IMR-90 (cell line): ENCODE measurements at regions not wholly inside any gene's neighbourhood (a gene's known extent, or its start where the extent isn't known, plus 50 kb on each side); places are given as distances from the start of the nearest gene placed in this dataset.
A peak's percentile ranks its signal among the peaks of the same experiment; 100 is the strongest.

Experiments used
- ATAC-seq: fragments of 200-7000 bp; cut with Tn5 transposase; 2 replicates; pipeline ENCODE4 v1.9.1; 2020; ENCODE audit warnings: low read depth, mild to moderate bottlenecking, moderate library complexity
- BruUV-seq: library from RNA; stranded (reverse); fragments of 400-500 nt; replicated peaks from 2 replicates; lab custom pipeline; 2021; lab: Mats Ljungman, UMichigan
- CTCF ChIA-PET: fragments of 300-600 bp; formaldehyde crosslinking; extraction: SDS; loops from one replicate; lab custom pipeline; 2021; ENCODE audit warnings: antibody characterized with exemption; lab: Yijun Ruan, JAX
- POLR2A ChIA-PET: fragments of 300-600 bp; sonication (Branson Sonifier 250); formaldehyde crosslinking; loops from one replicate; lab custom pipeline; 2022; ENCODE audit warnings: antibody characterized with exemption; ENCODE audit not compliant: unreplicated experiment; lab: Charles Lee
- DNase-seq: peaks from one replicate; pipeline ENCODE4 v3.0.0; 2013
- H2AFZ ChIP-seq: replicated peaks from 2 replicates; pipeline ENCODE3; 2013; ENCODE audit warnings: low read length, mild to moderate bottlenecking; ENCODE audit not compliant: poor library complexity
- H2AK5ac ChIP-seq: 2 replicates; pipeline ENCODE4 v1.6.1; 2013; ENCODE audit warnings: low read depth, low read length, inconsistent platforms
- H2AK9ac ChIP-seq: replicated peaks from 2 replicates; pipeline ENCODE3; 2013; ENCODE audit warnings: mild to moderate bottlenecking, low read depth, low read length, moderate library complexity; ENCODE audit not compliant: poor library complexity
- H2BK120ac ChIP-seq: 2 replicates; pipeline ENCODE4 v1.6.1; 2013; ENCODE audit warnings: low read depth, low read length, inconsistent platforms
- H2BK15ac ChIP-seq: 3 replicates; pipeline ENCODE4 v1.6.1; 2013; ENCODE audit warnings: low read depth, low read length, inconsistent platforms
- H2BK20ac ChIP-seq: 2 replicates; pipeline ENCODE4 v1.6.1; 2013; ENCODE audit warnings: low read depth, mild to moderate bottlenecking, inconsistent platforms, low read length, moderate library complexity
- H2BK5ac ChIP-seq: 2 replicates; pipeline ENCODE4 v1.6.1; 2013; ENCODE audit warnings: mild to moderate bottlenecking, low read depth, low read length, inconsistent platforms; ENCODE audit not compliant: poor library complexity, severe bottlenecking
- H3K14ac ChIP-seq: replicated peaks from 2 replicates; pipeline ENCODE4 v1.6.1; 2013; ENCODE audit warnings: low read depth, low read length, inconsistent platforms
- H3K18ac ChIP-seq: 2 replicates; pipeline ENCODE4 v1.6.1; 2013; ENCODE audit warnings: low read depth, low read length, control low read depth
- H3K23ac ChIP-seq: 2 replicates; pipeline ENCODE4 v1.6.1; 2013; ENCODE audit warnings: low read depth, low read length, inconsistent platforms
- H3K27ac ChIP-seq: 2 replicates; pipeline ENCODE4 v1.5.1; 2013; ENCODE audit warnings: mild to moderate bottlenecking, control low read depth, low read length; ENCODE audit not compliant: insufficient read depth
- H3K27me3 ChIP-seq: 2 replicates; pipeline ENCODE4 v1.6.1; 2013; ENCODE audit warnings: low read length; ENCODE audit not compliant: control insufficient read depth, insufficient read depth
- H3K36me3 ChIP-seq: 2 replicates; pipeline ENCODE4 v1.6.1; 2013; ENCODE audit warnings: low read length, mixed read lengths; ENCODE audit not compliant: control insufficient read depth, insufficient read depth
- H3K4ac ChIP-seq: 2 replicates; pipeline ENCODE4 v1.6.1; 2013; ENCODE audit warnings: low read depth, low read length, inconsistent platforms
- H3K4me1 ChIP-seq: 2 replicates; pipeline ENCODE4 v1.6.1; 2013; ENCODE audit warnings: low read length, mixed read lengths; ENCODE audit not compliant: control insufficient read depth, insufficient read depth
- H3K4me2 ChIP-seq: 2 replicates; pipeline ENCODE4 v1.6.1; 2013; ENCODE audit warnings: low read depth, mild to moderate bottlenecking, control low read depth, low read length, moderate library complexity
- H3K4me3 ChIP-seq: 2 replicates; pipeline ENCODE4 v1.5.1; 2013; ENCODE audit warnings: low read depth, mild to moderate bottlenecking, control low read depth, low read length, moderate library complexity; ENCODE audit not compliant: insufficient read depth
- H3K56ac ChIP-seq: 2 replicates; pipeline ENCODE4 v1.6.1; 2013; ENCODE audit warnings: low read length, inconsistent platforms; ENCODE audit not compliant: insufficient read depth; ENCODE audit errors: extremely low read depth
- H3K79me1 ChIP-seq, 2 experiments: 2 replicates each; pipeline ENCODE4 v1.6.1; 2013; ENCODE audit warnings: low read length in 2 of 2, inconsistent platforms in 1 of 2, low read depth in 1 of 2
- H3K9ac ChIP-seq: 2 replicates; pipeline ENCODE4 v1.6.1; 2013; ENCODE audit warnings: low read depth, low read length, control low read depth
- H3K9me1 ChIP-seq: 2 replicates; pipeline ENCODE4 v1.6.1; 2013; ENCODE audit warnings: low read length, inconsistent platforms; ENCODE audit not compliant: insufficient read depth
- H3K9me3 ChIP-seq: 2 replicates; pipeline ENCODE4 v1.6.1; 2013; ENCODE audit warnings: low read length; ENCODE audit not compliant: control insufficient read depth, insufficient read depth
- H4K20me1 ChIP-seq: 2 replicates; pipeline ENCODE4 v1.6.1; 2013; ENCODE audit warnings: low read length, inconsistent platforms; ENCODE audit not compliant: insufficient read depth
- H4K5ac ChIP-seq: 2 replicates; pipeline ENCODE4 v1.6.1; 2013; ENCODE audit warnings: mild to moderate bottlenecking, low read depth, low read length, control low read depth
- H4K8ac ChIP-seq, 2 experiments: 2 replicates each; pipeline ENCODE4 v1.6.1; 2013; ENCODE audit warnings: low read depth in 2 of 2, low read length in 2 of 2, control low read depth in 1 of 2, inconsistent platforms in 1 of 2
- H4K91ac ChIP-seq: 2 replicates; pipeline ENCODE4 v1.6.1; 2013; ENCODE audit warnings: low read depth, low read length, inconsistent platforms; ENCODE audit not compliant: insufficient read depth
- MAZ ChIP-seq: IDR thresholded peaks from 2 replicates; pipeline ENCODE4 v1.6.1; 2012; ENCODE audit warnings: low read depth, mild to moderate bottlenecking, low read length, improper control_type of control experiment, moderate library complexity, borderline replicate concordance
- MXI1 ChIP-seq: IDR thresholded peaks from 2 replicates; pipeline ENCODE4 v1.6.1; 2012; ENCODE audit warnings: low read depth, mild to moderate bottlenecking, low read length, moderate library complexity, borderline replicate concordance
- NFE2L2 ChIP-seq: fragments of 150-350 bp; IDR thresholded peaks from 2 replicates; pipeline ENCODE4 v1.6.1; 2016; ENCODE audit warnings: low read depth, mild to moderate bottlenecking, low read length
- POLR2A ChIP-seq: IDR thresholded peaks from 2 replicates; pipeline ENCODE4 v1.6.1; 2012; ENCODE audit warnings: mild to moderate bottlenecking, low read depth, low read length
- RAD21 ChIP-seq: IDR thresholded peaks from 2 replicates; pipeline ENCODE4 v1.6.1; 2012; ENCODE audit warnings: low read length, improper control_type of control experiment
- dilution Hi-C: fragments of 300-500 bp; cut with HindIII; formaldehyde crosslinking; loops from one replicate; pipeline ENCODE4 v1.14.3; 2018; ENCODE audit warnings: low sequenced_read_pairs; ENCODE audit not compliant: unreplicated experiment
- in situ Hi-C: fragments of 300-500 bp; cut with MboI; formaldehyde crosslinking; loops from 3 replicates; pipeline ENCODE4 v1.14.3; 2019; ENCODE audit warnings: low sequenced_read_pairs, inconsistent platforms, mixed read lengths
- intact Hi-C: fragments of 100-400 bp; cut with micrococcal nuclease; formaldehyde crosslinking; loops from 2 replicates; pipeline ENCODE4 v1.10.0; 2022

- Histone ChIP-seq H3K36me3 (no peaks in the 10 kb centered on the region), H3K9me1 (no peaks in the 10 kb centered on the region), H4K20me1 (no peaks in the 10 kb centered on the region), H2AFZ (no peak overlapping the region), H4K5ac (no peak overlapping the region), H3K56ac (no peak overlapping the region), H2BK20ac (no peak overlapping the region), H2AK9ac (no peak overlapping the region), H3K4ac (no peak overlapping the region), H3K27me3 (no peaks in the 10 kb centered on the region), H3K27ac (no peak overlapping the region), H3K79me1 (no peaks in the 10 kb centered on the region), H3K18ac (no peak overlapping the region), H4K8ac (no peak overlapping the region), H4K91ac (no peak overlapping the region), H2BK5ac (no peak overlapping the region), H3K14ac (no peak overlapping the region), H2BK15ac (no peak overlapping the region), H3K23ac (no peak overlapping the region), H3K9me3 (no peaks in the 10 kb centered on the region), H2BK120ac (no peak overlapping the region), H3K4me1 (no peaks in the 10 kb centered on the region), H3K4me3 (peak overlapping the region; percentile 24; the same call in 1 of the 2 replicates), H2AK5ac (no peak overlapping the region), H3K4me2 (peak overlapping the region; percentile 87), H3K9ac (no peak overlapping the region)
- POLR2A ChIA-PET, result no interaction called here
- DNase-seq, result peak; percentile 4
- dilution Hi-C loops (no loop called here), intact Hi-C loops (no loop called here), in situ Hi-C loops (no loop called here)
- CTCF ChIA-PET, result no interaction called here
- ATAC-seq, result no peak
- TF ChIP-seq RAD21 (no peak), MAZ (no peak), POLR2A (no peak), NFE2L2 (no peak), MXI1 (no peak)
- no TSS peak for BruUV-seq
Measured at GRCh38 chr4:43496188-43496587, 603.7 kb downstream of the GRXCR1 start.
